Endodermal cell (in vitro differentiated cells): ENCODE measurements at regions not wholly inside any gene's neighbourhood (a gene's known extent, or its start where the extent isn't known, plus 50 kb on each side); places are given as distances from the start of the nearest gene placed in this dataset.
A peak's percentile ranks its signal among the peaks of the same experiment; 100 is the strongest.

Source experiments
- DNase-seq: peaks from one replicate; pipeline ENCODE4 v3.0.0-alpha.2; 2017
- H3K27ac ChIP-seq: 2 replicates; pipeline ENCODE4 v1.5.1; 2013; ENCODE audit warnings: mild to moderate bottlenecking, low read depth, low read length, moderate library complexity
- H3K27me3 ChIP-seq: 2 replicates; pipeline ENCODE4 v1.6.1; 2013; ENCODE audit warnings: mild to moderate bottlenecking, low read length, moderate library complexity; ENCODE audit not compliant: insufficient read depth, control insufficient read depth, poor library complexity, severe bottlenecking
- H3K36me3 ChIP-seq: 2 replicates; pipeline ENCODE4 v1.7.0; 2013; ENCODE audit warnings: mild to moderate bottlenecking, low read length, moderate library complexity; ENCODE audit not compliant: control insufficient read depth, insufficient read depth
- H3K4me1 ChIP-seq: one replicate; pipeline ENCODE4 v1.7.0; 2013; ENCODE audit warnings: low read length; ENCODE audit not compliant: control insufficient read depth, insufficient read depth
- H3K4me3 ChIP-seq: 2 replicates; pipeline ENCODE4 v1.5.1; 2013; ENCODE audit warnings: mild to moderate bottlenecking, low read length, moderate library complexity
- H3K9ac ChIP-seq: 2 replicates; pipeline ENCODE4 v1.6.1; 2013; ENCODE audit warnings: mild to moderate bottlenecking, low read length, moderate library complexity; ENCODE audit not compliant: poor library complexity, severe bottlenecking; ENCODE audit errors: extremely low read depth
- H3K9me3 ChIP-seq: 2 replicates; pipeline ENCODE4 v1.6.1; 2013; ENCODE audit warnings: mild to moderate bottlenecking, low read length, moderate library complexity; ENCODE audit not compliant: control insufficient read depth
- H3K27ac Mint-ChIP-seq: 2 replicates; pipeline ENCODE4 v1.8.0; 2020; ENCODE audit warnings: mixed read lengths
- H3K27me3 Mint-ChIP-seq: 2 replicates; pipeline ENCODE4 v1.8.0; 2021; ENCODE audit warnings: mild to moderate bottlenecking, mixed read lengths; ENCODE audit not compliant: insufficient read depth
- H3K36me3 Mint-ChIP-seq: 2 replicates; pipeline ENCODE4 v1.8.0; 2020; ENCODE audit warnings: low read depth, mixed read lengths
- H3K4me1 Mint-ChIP-seq: 2 replicates; pipeline ENCODE4 v1.8.0; 2020; ENCODE audit warnings: mixed read lengths
- H3K4me3 Mint-ChIP-seq: 2 replicates; pipeline ENCODE4 v1.8.0; 2020; ENCODE audit warnings: mild to moderate bottlenecking, moderate library complexity, mixed read lengths
- H3K9me3 Mint-ChIP-seq: 2 replicates; pipeline ENCODE4 v1.8.0; 2020; ENCODE audit warnings: mild to moderate bottlenecking, mixed read lengths
- CTCF ChIP-seq: fragments of 200-600 bp; sonication (generic); conservative IDR thresholded peaks from 2 replicates; pipeline ENCODE4 v1.5.0; 2021; ENCODE audit warnings: antibody characterized with exemption, mild to moderate bottlenecking
- WGBS, 2 experiments: methylation state at CpG; one replicate each; pipeline versions ENCODE4 v1.1.5 to v1.1.7; 2013; ENCODE audit warnings: missing lambda C conversion rate in 2 of 2, mixed read lengths in 1 of 2; ENCODE audit not compliant: insufficient coverage in 1 of 2, insufficient read length in 1 of 2; 5-methylcytosine and 5-hydroxymethylcytosine counted together

DNA sequence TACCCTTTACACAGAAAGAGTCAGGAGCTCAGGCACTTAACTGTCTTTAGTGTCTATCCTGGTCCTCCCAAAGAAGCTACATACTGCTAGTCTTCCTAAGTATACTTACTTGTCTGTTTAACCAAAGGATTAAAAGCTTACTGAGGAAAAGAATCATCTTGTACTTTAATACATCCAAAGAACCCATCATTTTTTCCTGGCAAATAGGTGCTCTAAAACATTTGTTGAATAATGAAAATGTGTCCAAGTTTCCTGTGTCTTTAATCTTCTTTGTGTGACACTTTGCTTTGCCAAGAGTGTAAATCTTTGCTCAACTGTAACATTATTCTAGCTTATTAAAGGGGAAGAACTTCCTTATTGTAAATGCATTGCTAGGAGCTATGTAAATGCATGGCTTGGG, 519.2 kb downstream of the OTOL1 start:
- no peaks in the 10 kb centered on the region for H3K27me3 ChIP-seq
- H3K9me3 ChIP-seq: peaks cover 7% of the 10 kb centered on the region
- no peak overlapping the region for H3K9ac ChIP-seq
- H3K27ac ChIP-seq: no peak overlapping the region
- DNase-seq: no peak
- H3K4me3 ChIP-seq: no peak overlapping the region
- H3K4me1 ChIP-seq: no peaks in the 10 kb centered on the region
- Mint-ChIP-seq H3K27ac (no peak overlapping the region), H3K36me3 (no peaks in the 10 kb centered on the region), H3K27me3 (no peaks in the 10 kb centered on the region), H3K4me3 (no peak overlapping the region), H3K4me1 (peaks cover 12% of the 10 kb centered on the region), H3K9me3 (no peaks in the 10 kb centered on the region)
- H3K36me3 ChIP-seq: no peaks in the 10 kb centered on the region
- no peak for TF ChIP-seq CTCF

DNA sequence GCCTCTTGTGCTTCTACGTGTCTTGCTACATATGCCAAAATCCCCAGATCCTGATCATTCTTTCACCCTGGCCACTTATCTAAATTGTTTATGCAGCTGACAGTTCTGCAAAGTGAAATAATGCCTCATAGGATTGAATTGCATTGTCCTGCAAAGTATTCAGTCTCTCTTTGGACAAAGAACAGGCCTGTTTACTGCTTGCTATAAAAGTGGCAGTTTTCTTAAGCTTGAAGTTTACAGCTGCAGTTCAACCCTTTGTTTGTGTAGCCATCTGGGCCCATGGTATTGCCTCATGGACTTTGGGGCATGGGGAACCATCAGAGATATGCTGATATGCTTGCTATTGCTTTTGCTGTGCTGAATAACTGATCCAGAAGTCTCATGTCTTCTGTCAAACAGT, 523.2 kb downstream of the OTOL1 start:
- WGBS, 2 experiments: 86 to 97% methylated on average over 1 of the region's 1 CpG
- H3K27me3 Mint-ChIP-seq: no peaks in the 10 kb centered on the region

DNA sequence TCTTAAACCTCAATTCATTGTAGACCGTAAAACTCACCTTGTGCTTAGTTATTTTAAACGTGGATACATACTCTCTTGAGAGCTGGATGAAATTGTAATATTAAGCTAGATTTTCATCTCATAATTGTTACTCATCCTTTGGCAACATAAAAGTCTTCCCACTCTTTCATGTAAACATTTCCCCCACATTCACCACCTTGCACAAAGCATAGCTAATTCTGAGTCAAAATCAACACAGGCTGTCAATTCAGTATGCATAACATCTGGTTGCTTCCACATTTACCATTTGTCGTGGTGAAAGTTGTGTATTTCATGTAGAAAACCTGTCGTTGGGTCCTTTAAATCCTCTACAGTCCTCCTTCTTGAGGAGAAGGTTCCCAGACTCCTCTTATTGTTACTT, 524.6 kb downstream of the OTOL1 start:
- no peak for TF ChIP-seq CTCF
- H3K36me3 ChIP-seq: no peaks in the 10 kb centered on the region

More for the DNA sequence above, 523.2 kb downstream of the OTOL1 start:
- Histone ChIP-seq H3K27me3 (no peaks in the 10 kb centered on the region), H3K27ac (no peak overlapping the region), H3K4me3 (peak overlapping the region; percentile 10), H3K9me3 (peaks cover 7% of the 10 kb centered on the region), H3K9ac (no peak overlapping the region), H3K36me3 (no peaks in the 10 kb centered on the region), H3K4me1 (no peaks in the 10 kb centered on the region)
- Mint-ChIP-seq H3K9me3 (no peaks in the 10 kb centered on the region), H3K4me3 (no peak overlapping the region), H3K27ac (no peak overlapping the region), H3K4me1 (peaks cover 21% of the 10 kb centered on the region), H3K36me3 (no peaks in the 10 kb centered on the region)
- no peak for TF ChIP-seq CTCF
- no peak for DNase-seq

More for the DNA sequence above, 524.6 kb downstream of the OTOL1 start:
- Mint-ChIP-seq H3K27me3 (no peaks in the 10 kb centered on the region), H3K4me1 (peaks cover 14% of the 10 kb centered on the region), H3K9me3 (no peaks in the 10 kb centered on the region), H3K36me3 (no peaks in the 10 kb centered on the region), H3K4me3 (no peak overlapping the region), H3K27ac (no peak overlapping the region)
- Histone ChIP-seq H3K9me3 (peaks cover 7% of the 10 kb centered on the region), H3K27me3 (no peaks in the 10 kb centered on the region), H3K27ac (no peak overlapping the region), H3K9ac (no peak overlapping the region), H3K4me3 (no peak overlapping the region), H3K4me1 (no peaks in the 10 kb centered on the region)
- WGBS, 2 experiments: 90 to 100% methylated on average over 1 to 3 of the region's 4 CpGs
- DNase-seq: no peak
